HG03139 (cell line): ENCODE measurements at regions not wholly inside any gene's neighbourhood (a gene's known extent, or its start where the extent isn't known, plus 50 kb on each side); places are given as distances from the start of the nearest gene placed in this dataset.

Experiments
- ATAC-seq: cut with Tn5 transposase; IDR thresholded peaks from one replicate; pipeline ENCODE4 v1.9.1; 2021; ENCODE audit not compliant: unreplicated experiment

GRCh38 chr7:54701982-54702381 lies 57.0 kb downstream of the SEC61G start:
- ATAC-seq: no peak

- no peak for ATAC-seq
Measured at GRCh38 chr7:54699715-54700114, 59.3 kb downstream of the SEC61G start.

GRCh38 chr7:54697659-54698186 lies 61.3 kb downstream of the SEC61G start:
- ATAC-seq: no peak

DNA sequence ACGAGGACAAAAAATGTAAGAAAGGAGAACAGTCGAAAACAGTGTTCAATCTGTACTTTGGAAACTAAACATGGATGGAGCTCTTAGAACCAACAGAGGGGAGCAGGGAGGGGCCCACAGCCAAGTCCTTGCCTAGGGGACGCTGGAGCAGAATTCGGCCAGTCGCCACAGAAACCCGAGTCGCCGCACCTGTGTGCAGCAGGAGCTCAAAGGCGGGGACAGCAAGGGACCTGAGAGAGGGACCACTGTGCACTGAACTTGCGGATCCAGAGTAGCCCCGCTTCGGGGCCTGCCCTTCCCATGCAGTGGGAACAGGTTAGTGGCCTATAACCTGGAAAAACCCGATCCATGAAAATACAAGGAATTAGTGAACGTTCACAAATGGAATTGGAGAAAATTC lies 68.1 kb downstream of the SEC61G start:
- no peak for ATAC-seq

- ATAC-seq: no peak
Measured at GRCh38 chr7:54690050-54690443, 69.0 kb downstream of the SEC61G start.

- ATAC-seq: no peak
Measured at GRCh38 chr7:54689394-54690049, 69.5 kb downstream of the SEC61G start.

DNA sequence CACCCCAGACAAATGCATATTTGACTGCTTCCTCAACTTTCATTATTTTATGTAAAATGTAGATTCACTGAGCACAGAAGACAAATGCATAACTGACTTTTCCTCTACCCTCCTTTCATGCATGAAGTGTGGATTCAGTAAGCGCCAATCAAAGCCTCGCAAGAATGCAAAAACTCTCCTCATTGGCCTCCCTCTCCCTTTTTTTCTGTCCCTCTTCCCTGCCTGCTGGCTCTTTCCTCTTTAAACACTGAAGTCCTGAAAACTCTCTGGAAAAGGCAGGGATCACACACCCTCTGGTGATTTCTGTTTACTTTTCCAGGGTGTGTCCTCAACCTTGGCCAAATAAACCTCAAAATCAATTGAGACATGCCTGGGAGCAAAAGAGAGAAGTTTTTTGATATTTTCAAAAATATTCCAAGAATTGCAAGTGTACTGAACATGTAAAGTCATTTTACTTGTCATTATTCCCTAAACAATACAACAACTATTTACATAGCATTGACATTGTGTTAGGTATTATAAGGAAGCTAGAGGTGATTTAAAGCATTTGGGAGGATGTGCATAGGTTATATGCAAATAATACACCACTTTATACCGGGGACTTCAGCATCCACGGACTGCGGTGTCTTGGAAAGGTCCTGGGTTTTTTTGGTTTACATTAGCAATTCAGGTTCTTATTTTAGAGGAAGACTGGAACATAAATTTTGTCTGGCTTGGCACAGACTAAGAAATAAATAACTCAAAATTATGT lies 71.4 kb downstream of the SEC61G start:
- ATAC-seq: no peak

GRCh38 chr7:54680377-54681005 lies 78.5 kb downstream of the SEC61G start:
- no peak for ATAC-seq

GRCh38 chr7:54679490-54679817 lies 79.6 kb downstream of the SEC61G start:
- no peak for ATAC-seq

- no peak for ATAC-seq
Measured at GRCh38 chr7:54678763-54679489, 80.1 kb downstream of the SEC61G start.

GRCh38 chr7:54674891-54675290 lies 84.1 kb downstream of the SEC61G start:
- no peak for ATAC-seq

DNA sequence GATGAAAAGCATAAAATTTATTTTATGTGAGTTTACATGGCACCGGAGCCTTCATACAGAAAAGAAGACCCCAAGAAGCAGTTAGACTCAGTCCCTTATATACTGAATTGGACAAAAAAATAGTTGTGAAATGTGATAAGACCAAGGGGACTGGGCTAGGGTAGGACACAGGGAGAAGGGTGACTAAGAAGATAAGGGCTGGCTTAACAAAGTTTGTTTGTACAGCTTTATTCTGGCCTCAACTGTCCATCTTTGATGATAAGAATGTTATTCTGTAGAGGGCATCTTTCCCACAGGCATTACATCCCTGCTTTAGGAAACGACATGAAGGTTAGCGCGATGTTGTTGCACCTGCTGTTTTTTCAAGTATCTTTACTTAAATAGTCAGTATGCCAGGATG lies 86.5 kb downstream of the SEC61G start:
- no peak for ATAC-seq

GRCh38 chr7:54664235-54665228 lies 94.5 kb downstream of the SEC61G start:
- ATAC-seq: peak; percentile 77

GRCh38 chr7:54663603-54664234 lies 95.3 kb downstream of the SEC61G start:
- peak; percentile 15 for ATAC-seq

DNA sequence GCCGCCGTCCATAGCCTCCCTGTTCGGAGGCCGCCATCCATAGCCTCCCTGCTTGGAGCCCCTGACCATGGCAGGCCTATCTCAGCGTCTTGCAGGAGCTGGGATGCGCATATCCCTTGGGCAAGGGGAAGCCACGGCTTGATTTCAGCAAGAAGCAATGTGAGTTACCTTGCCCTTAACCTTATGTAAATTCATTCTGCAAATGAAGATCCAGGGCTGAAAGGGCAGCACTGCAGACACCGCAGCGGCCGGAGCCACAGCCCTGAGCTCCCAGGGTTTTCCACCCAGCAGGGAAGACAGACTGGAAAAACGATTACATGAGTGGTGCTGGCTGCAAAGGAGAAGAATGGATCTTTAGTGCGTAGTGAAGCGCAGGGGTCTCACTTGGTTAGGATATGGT lies 95.8 kb downstream of the SEC61G start:
- ATAC-seq: no peak

DNA sequence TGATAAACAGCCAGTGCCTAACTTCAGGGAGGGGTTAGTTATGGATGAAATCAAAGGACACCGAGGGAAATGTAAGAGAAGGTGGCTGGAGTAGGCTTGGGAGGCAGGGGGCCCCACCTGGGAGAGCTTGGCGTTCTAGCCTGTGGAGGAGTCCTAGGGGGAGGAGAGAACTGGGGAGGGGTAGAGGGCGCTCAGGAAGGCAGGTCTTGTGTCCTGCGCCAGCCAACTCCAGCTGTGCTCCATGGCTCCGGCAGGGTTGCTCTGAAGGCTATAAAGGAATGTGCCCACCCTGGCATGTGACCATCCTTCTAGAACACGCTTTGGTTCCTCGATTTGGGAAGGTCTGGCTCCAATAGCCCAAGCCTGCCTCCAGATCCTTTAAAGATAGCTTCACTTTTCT lies 96.3 kb downstream of the SEC61G start:
- ATAC-seq: no peak

GRCh38 chr7:54653905-54654304 lies 105.1 kb downstream of the SEC61G start:
- ATAC-seq: no peak

DNA sequence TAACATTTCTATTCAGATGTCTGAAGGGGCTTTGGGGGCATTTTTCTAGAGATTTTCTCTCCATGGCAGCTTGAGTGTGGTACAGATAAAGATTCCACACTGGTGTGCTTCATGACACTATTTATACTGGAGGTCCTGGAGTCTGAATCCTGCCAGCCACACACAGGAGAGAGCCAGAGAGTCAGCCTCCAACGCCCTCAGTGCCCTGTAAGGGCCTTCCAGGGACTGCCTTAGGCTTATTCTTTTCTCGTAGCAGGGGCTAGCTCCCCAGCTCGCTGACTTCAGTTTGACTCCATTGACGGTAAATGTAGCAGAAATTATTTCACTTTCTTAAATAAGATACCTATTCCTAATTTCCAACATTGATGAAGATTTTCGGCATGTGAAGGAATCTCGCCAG lies 100.9 kb downstream of the VSTM2A start:
- no peak for ATAC-seq

- ATAC-seq: no peak
Measured at GRCh38 chr7:54637712-54638396, 95.7 kb downstream of the VSTM2A start.
